ENCODE measurements at regions not wholly inside any gene's neighbourhood (a gene's known extent, or its start where the extent isn't known, plus 50 kb on each side); places are given as distances from the start of the nearest gene placed in this dataset.

GRCh38 chr2:37809931-37810570, 115.0 kb upstream of the RMDN2 start:
- DNase-seq: no peak

- no peak for DNase-seq
These were observed 112.7 kb upstream of the RMDN2 start for GRCh38 chr2:37812414-37812813.

GRCh38 chr2:37812941-37813730, 112.0 kb upstream of the RMDN2 start:
- no peak for DNase-seq

- DNase-seq: no peak
These were observed 109.1 kb upstream of the RMDN2 start for GRCh38 chr2:37816036-37816435.

- DNase-seq: no peak
These were observed 108.4 kb upstream of the RMDN2 start for GRCh38 chr2:37816686-37817085.

GRCh38 chr2:37819186-37819585, 105.9 kb upstream of the RMDN2 start:
- DNase-seq: no peak

GRCh38 chr2:37820471-37820986, 104.6 kb upstream of the RMDN2 start:
- DNase-seq: no peak

- DNase-seq: no peak
These were observed 99.5 kb upstream of the RMDN2 start for GRCh38 chr2:37825586-37825985.

- DNase-seq: no peak
These were observed 98.5 kb upstream of the RMDN2 start for GRCh38 chr2:37826611-37827010.

- DNase-seq: no peak
These were observed 97.6 kb upstream of the RMDN2 start for GRCh38 chr2:37827455-37827854.

GRCh38 chr2:37827911-37828511, 97.1 kb upstream of the RMDN2 start:
- no peak for DNase-seq

- DNase-seq: no peak
These were observed 95.9 kb upstream of the RMDN2 start for GRCh38 chr2:37829202-37829601.

- no peak for DNase-seq
These were observed 95.3 kb upstream of the RMDN2 start for GRCh38 chr2:37829616-37830395.

- DNase-seq: no peak
These were observed 94.5 kb upstream of the RMDN2 start for GRCh38 chr2:37830636-37831035.

GRCh38 chr2:37831081-37831780, 93.9 kb upstream of the RMDN2 start:
- no peak for DNase-seq

GRCh38 chr2:37832590-37833197, 92.4 kb upstream of the RMDN2 start:
- DNase-seq: peak; percentile 87

- peak; percentile 64 for DNase-seq
These were observed 91.7 kb upstream of the RMDN2 start for GRCh38 chr2:37833423-37833822.

- no peak for DNase-seq
These were observed 88.8 kb upstream of the RMDN2 start for GRCh38 chr2:37836270-37836669.

GRCh38 chr2:37836711-37837110, 88.4 kb upstream of the RMDN2 start:
- no peak for DNase-seq

- DNase-seq: no peak
These were observed 87.3 kb upstream of the RMDN2 start for GRCh38 chr2:37837628-37838328.

- no peak for DNase-seq
These were observed 86.4 kb upstream of the RMDN2 start for GRCh38 chr2:37838541-37839167.
